Suprapubic skin (tissue), 4 donors: ENCODE measurements at regions not wholly inside any gene's neighbourhood (a gene's known extent, or its start where the extent isn't known, plus 50 kb on each side); places are given as distances from the start of the nearest gene placed in this dataset.

ENCODE experiments used
- DNase-seq, 2 donors: peaks; one replicate each; pipeline ENCODE4 v3.0.0-alpha.2; 2019; ENCODE audit warnings: low spot score in 2 of 2
- H3K27ac ChIP-seq: fragments of 200-600 bp; sonication (generic); one replicate; pipeline ENCODE4 v1.5.1; 2019
- H3K27me3 ChIP-seq: fragments of 200-600 bp; sonication (generic); one replicate; pipeline ENCODE4 v1.5.1; 2019
- H3K36me3 ChIP-seq: fragments of 200-600 bp; sonication (generic); one replicate; pipeline ENCODE4 v1.5.1; 2019
- H3K4me1 ChIP-seq: fragments of 200-600 bp; sonication (generic); one replicate; pipeline ENCODE4 v1.5.1; 2019
- H3K4me3 ChIP-seq: fragments of 200-600 bp; sonication (generic); one replicate; pipeline ENCODE4 v1.5.1; 2019; ENCODE audit warnings: mild to moderate bottlenecking
- H3K9me3 ChIP-seq: fragments of 200-600 bp; sonication (generic); one replicate; pipeline ENCODE4 v1.5.1; 2019
- EP300 ChIP-seq: sonication (generic); formaldehyde crosslinking; IDR thresholded peaks from one replicate; pipeline ENCODE4 v1.6.1; 2017; ENCODE audit warnings: antibody characterized with exemption
- POLR2A ChIP-seq, 2 donors: fragments of 450-650 bp; IDR thresholded peaks; one replicate each; pipeline ENCODE4 v1.6.1; 2017; ENCODE audit warnings: antibody characterized with exemption in 2 of 2, mild to moderate bottlenecking in 2 of 2, moderate library complexity in 2 of 2
- POLR2AphosphoS5 ChIP-seq, 3 donors: sonication (generic); formaldehyde crosslinking; IDR thresholded peaks; one replicate each; pipeline ENCODE4 v1.6.1; 2017; ENCODE audit warnings: antibody characterized with exemption in 3 of 3
- WGBS: methylation state at CpG from one replicate; pipeline ENCODE4 v1.1.5; 2018; 5-methylcytosine and 5-hydroxymethylcytosine counted together
- TF ChIP-seq, protein P1 (sequence below), 2 donors: fragments of 200-600 bp in 1 of 2; fragments of 450-650 bp in 1 of 2; sonication (generic) in 1 of 2; IDR thresholded peaks; one replicate each; pipeline ENCODE4 v1.5.1; 2016 to 2019; ENCODE audit warnings: antibody characterized with exemption in 2 of 2, mild to moderate bottlenecking in 1 of 2, moderate library complexity in 1 of 2

- Histone ChIP-seq H3K9me3 (no peaks in the 10 kb centered on the region), H3K4me3 (no peak overlapping the region), H3K27me3 (no peaks in the 10 kb centered on the region), H3K4me1 (no peaks in the 10 kb centered on the region), H3K27ac (no peak overlapping the region), H3K36me3 (no peaks in the 10 kb centered on the region)
- TF ChIP-seq, protein P1, sequence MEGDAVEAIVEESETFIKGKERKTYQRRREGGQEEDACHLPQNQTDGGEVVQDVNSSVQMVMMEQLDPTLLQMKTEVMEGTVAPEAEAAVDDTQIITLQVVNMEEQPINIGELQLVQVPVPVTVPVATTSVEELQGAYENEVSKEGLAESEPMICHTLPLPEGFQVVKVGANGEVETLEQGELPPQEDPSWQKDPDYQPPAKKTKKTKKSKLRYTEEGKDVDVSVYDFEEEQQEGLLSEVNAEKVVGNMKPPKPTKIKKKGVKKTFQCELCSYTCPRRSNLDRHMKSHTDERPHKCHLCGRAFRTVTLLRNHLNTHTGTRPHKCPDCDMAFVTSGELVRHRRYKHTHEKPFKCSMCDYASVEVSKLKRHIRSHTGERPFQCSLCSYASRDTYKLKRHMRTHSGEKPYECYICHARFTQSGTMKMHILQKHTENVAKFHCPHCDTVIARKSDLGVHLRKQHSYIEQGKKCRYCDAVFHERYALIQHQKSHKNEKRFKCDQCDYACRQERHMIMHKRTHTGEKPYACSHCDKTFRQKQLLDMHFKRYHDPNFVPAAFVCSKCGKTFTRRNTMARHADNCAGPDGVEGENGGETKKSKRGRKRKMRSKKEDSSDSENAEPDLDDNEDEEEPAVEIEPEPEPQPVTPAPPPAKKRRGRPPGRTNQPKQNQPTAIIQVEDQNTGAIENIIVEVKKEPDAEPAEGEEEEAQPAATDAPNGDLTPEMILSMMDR (IDR thresholded peaks at IDR 0.05): no peak
- no peak for TF ChIP-seq POLR2A (IDR thresholded peaks at IDR 0.05)
- TF ChIP-seq POLR2AphosphoS5 (IDR thresholded peaks at IDR 0.05): no peak
- no peak for TF ChIP-seq EP300
- DNase-seq: no peak
- 41% methylated on average over 1 of the region's 1 CpG for WGBS
These were observed 163.0 kb upstream of the TET2 start for GRCh38 chr4:104983615-104984179.

GRCh38 chr4:104986306-104986705 is 160.4 kb upstream of the TET2 start:
- DNase-seq: no peak
- H3K4me3 ChIP-seq: no peak overlapping the region
- no peaks in the 10 kb centered on the region for H3K36me3 ChIP-seq
- 68% methylated on average over 5 of the region's 5 CpGs for WGBS
- H3K27ac ChIP-seq: no peak overlapping the region
- TF ChIP-seq, protein P1 (IDR thresholded peaks at IDR 0.05): no peak
- TF ChIP-seq EP300 (no peak), POLR2AphosphoS5 (IDR thresholded peaks at IDR 0.05) (no peak), POLR2A (IDR thresholded peaks at IDR 0.05) (no peak)
- H3K27me3 ChIP-seq: no peaks in the 10 kb centered on the region
- H3K9me3 ChIP-seq: no peaks in the 10 kb centered on the region
- no peaks in the 10 kb centered on the region for H3K4me1 ChIP-seq

GRCh38 chr4:104989371-104989770 is 157.3 kb upstream of the TET2 start:
- no peak overlapping the region for H3K27ac ChIP-seq
- no peak for DNase-seq
- H3K4me3 ChIP-seq: no peak overlapping the region
- TF ChIP-seq EP300: no peak
- TF ChIP-seq, protein P1 (IDR thresholded peaks at IDR 0.05): no peak
- TF ChIP-seq POLR2AphosphoS5 (IDR thresholded peaks at IDR 0.05): no peak
- no peak for TF ChIP-seq POLR2A (IDR thresholded peaks at IDR 0.05)
- peaks cover 14% of the 10 kb centered on the region for H3K9me3 ChIP-seq
- 51% methylated on average over 4 of the region's 4 CpGs for WGBS
- no peaks in the 10 kb centered on the region for H3K36me3 ChIP-seq
- H3K27me3 ChIP-seq: no peaks in the 10 kb centered on the region
- no peaks in the 10 kb centered on the region for H3K4me1 ChIP-seq

DNA sequence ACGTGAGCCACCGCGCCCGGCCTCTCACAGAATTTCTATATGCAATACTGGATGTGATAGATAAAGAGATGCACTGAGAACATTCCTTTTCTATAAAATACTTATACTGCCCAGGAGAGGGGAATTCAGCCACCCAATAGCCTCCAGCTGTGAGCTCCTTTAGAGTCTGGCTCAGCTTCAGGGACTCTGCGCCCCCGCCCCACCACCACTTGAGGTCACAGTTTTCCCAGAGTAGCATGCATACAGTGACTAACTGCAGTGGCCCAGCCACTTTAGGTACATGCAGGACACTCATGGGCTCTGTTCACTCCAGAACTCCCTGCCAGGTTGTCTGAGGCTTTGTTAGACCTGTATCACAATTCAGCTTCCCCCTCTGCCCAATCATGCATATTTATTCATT is 144.4 kb upstream of the TET2 start:
- Histone ChIP-seq H3K9me3 (no peaks in the 10 kb centered on the region), H3K4me1 (no peaks in the 10 kb centered on the region), H3K27ac (no peak overlapping the region), H3K4me3 (no peak overlapping the region), H3K27me3 (no peaks in the 10 kb centered on the region), H3K36me3 (no peaks in the 10 kb centered on the region)
- DNase-seq: no peak
- TF ChIP-seq EP300 (no peak), POLR2A (IDR thresholded peaks at IDR 0.05) (no peak), POLR2AphosphoS5 (IDR thresholded peaks at IDR 0.05) (no peak)
- TF ChIP-seq, protein P1 (IDR thresholded peaks at IDR 0.05): no peak
- WGBS: 93% methylated on average over 6 of the region's 6 CpGs

DNA sequence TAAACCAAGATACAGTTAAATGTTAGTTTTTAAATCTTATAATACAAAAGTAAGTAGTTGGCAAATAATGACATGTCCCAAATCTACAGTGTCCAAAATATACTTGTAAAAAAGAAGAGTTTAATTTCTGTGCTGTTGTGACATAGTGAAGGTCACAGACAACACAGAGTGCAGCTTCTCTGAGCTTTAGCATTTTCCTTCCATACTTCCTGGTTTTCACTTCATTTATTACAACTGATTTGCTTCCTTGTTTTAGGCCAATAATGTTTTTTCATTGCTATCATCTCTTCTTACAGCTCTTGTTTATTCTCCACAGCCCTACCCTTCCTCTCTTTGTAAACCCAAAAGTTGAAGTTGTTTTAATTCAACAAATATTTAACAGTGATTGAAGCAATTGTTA is 132.4 kb upstream of the TET2 start:
- Histone ChIP-seq H3K4me1 (no peaks in the 10 kb centered on the region), H3K36me3 (no peaks in the 10 kb centered on the region), H3K27ac (no peak overlapping the region), H3K9me3 (no peaks in the 10 kb centered on the region), H3K4me3 (no peak overlapping the region), H3K27me3 (no peaks in the 10 kb centered on the region)
- no peak for DNase-seq
- TF ChIP-seq, protein P1 (IDR thresholded peaks at IDR 0.05): no peak
